Activated T-helper 1 cell treated with anti-CD3 and anti-CD28 coated beads, Interleukin-12 subunit alpha, Interleukin-12 subunit beta, Interleukin-2, Interleukin-4 antibody, amounts not matched to agents 30 ng/mL and 10 ng/mL and 1 ng/mL, durations not matched to agents 14 hours and 24 hours and 36 hours (primary cell): ENCODE measurements at regions not wholly inside any gene's neighbourhood (a gene's known extent, or its start where the extent isn't known, plus 50 kb on each side); places are given as distances from the start of the nearest gene placed in this dataset.

Experiments
- DNase-seq: peaks from one replicate; pipeline ENCODE4 v3.0.0; 2021; ENCODE audit warnings: low spot score
- H3K27ac Mint-ChIP-seq: one replicate; pipeline ENCODE4 v1.8.0; 2021; ENCODE audit warnings: mild to moderate bottlenecking, mixed read lengths
- H3K27me3 Mint-ChIP-seq: one replicate; pipeline ENCODE4 v1.8.0; 2022; ENCODE audit warnings: mild to moderate bottlenecking, moderate library complexity, mixed read lengths; ENCODE audit not compliant: insufficient read depth
- H3K36me3 Mint-ChIP-seq: one replicate; pipeline ENCODE4 v1.8.0; 2021; ENCODE audit warnings: low read depth, mixed read lengths
- H3K4me1 Mint-ChIP-seq: one replicate; pipeline ENCODE4 v1.8.0; 2021; ENCODE audit warnings: low read depth, mixed read lengths
- H3K4me3 Mint-ChIP-seq: one replicate; pipeline ENCODE4 v1.8.0; 2021; ENCODE audit warnings: mild to moderate bottlenecking, moderate library complexity, mixed read lengths
- H3K9me3 Mint-ChIP-seq: one replicate; pipeline ENCODE4 v1.8.0; 2021; ENCODE audit warnings: mixed read lengths
- intact Hi-C: fragments of 100-400 bp; cut with micrococcal nuclease; formaldehyde crosslinking; loops from one replicate; pipeline ENCODE4 v1.15.1; 2024

GRCh38 chr17:68790931-68791330 lies 164.3 kb downstream of the ABCA8 start:
- Mint-ChIP-seq H3K27me3 (peaks cover 21% of the 10 kb centered on the region), H3K4me3 (no peak overlapping the region), H3K27ac (no peak overlapping the region), H3K4me1 (peaks cover 12% of the 10 kb centered on the region), H3K36me3 (no peaks in the 10 kb centered on the region), H3K9me3 (no peaks in the 10 kb centered on the region)
- intact Hi-C loops: no loop called here
- no peak for DNase-seq

GRCh38 chr17:68790492-68790891 lies 164.7 kb downstream of the ABCA8 start:
- peaks cover 21% of the 10 kb centered on the region for H3K27me3 Mint-ChIP-seq
- DNase-seq: no peak
- H3K27ac Mint-ChIP-seq: no peak overlapping the region
- no peaks in the 10 kb centered on the region for H3K36me3 Mint-ChIP-seq
- H3K4me3 Mint-ChIP-seq: no peak overlapping the region
- H3K9me3 Mint-ChIP-seq: no peaks in the 10 kb centered on the region
- H3K4me1 Mint-ChIP-seq: peaks cover 12% of the 10 kb centered on the region
- intact Hi-C loops: no loop called here

- peaks cover 21% of the 10 kb centered on the region for H3K27me3 Mint-ChIP-seq
- no peak overlapping the region for H3K4me3 Mint-ChIP-seq
- no peaks in the 10 kb centered on the region for H3K36me3 Mint-ChIP-seq
- H3K27ac Mint-ChIP-seq: no peak overlapping the region
- DNase-seq: no peak
- intact Hi-C loops: no loop called here
- peaks cover 1% of the 10 kb centered on the region for H3K4me1 Mint-ChIP-seq
- no peaks in the 10 kb centered on the region for H3K9me3 Mint-ChIP-seq
Measured at GRCh38 chr17:68789203-68789962, 165.8 kb downstream of the ABCA8 start.

GRCh38 chr17:68785565-68786486 lies 169.4 kb downstream of the ABCA8 start:
- no peak for DNase-seq
- Mint-ChIP-seq H3K36me3 (no peaks in the 10 kb centered on the region), H3K27me3 (peaks cover 22% of the 10 kb centered on the region), H3K4me1 (no peaks in the 10 kb centered on the region), H3K9me3 (no peaks in the 10 kb centered on the region), H3K4me3 (no peak overlapping the region), H3K27ac (no peak overlapping the region)
- intact Hi-C loops: no loop called here

GRCh38 chr17:68784431-68784830 lies 170.8 kb downstream of the ABCA8 start:
- H3K9me3 Mint-ChIP-seq: no peaks in the 10 kb centered on the region
- H3K27ac Mint-ChIP-seq: no peak overlapping the region
- H3K27me3 Mint-ChIP-seq: peaks cover 16% of the 10 kb centered on the region
- H3K36me3 Mint-ChIP-seq: no peaks in the 10 kb centered on the region
- DNase-seq: no peak
- H3K4me3 Mint-ChIP-seq: no peak overlapping the region
- no peaks in the 10 kb centered on the region for H3K4me1 Mint-ChIP-seq
- intact Hi-C loops: no loop called here

GRCh38 chr17:68783861-68784260 lies 171.3 kb downstream of the ABCA8 start:
- H3K4me1 Mint-ChIP-seq: no peaks in the 10 kb centered on the region
- no peaks in the 10 kb centered on the region for H3K9me3 Mint-ChIP-seq
- intact Hi-C loops: no loop called here
- no peak for DNase-seq
- H3K4me3 Mint-ChIP-seq: no peak overlapping the region
- H3K27me3 Mint-ChIP-seq: peaks cover 18% of the 10 kb centered on the region
- H3K36me3 Mint-ChIP-seq: no peaks in the 10 kb centered on the region
- H3K27ac Mint-ChIP-seq: no peak overlapping the region

GRCh38 chr17:68782789-68783188 lies 172.4 kb downstream of the ABCA8 start:
- H3K27ac Mint-ChIP-seq: no peak overlapping the region
- H3K4me1 Mint-ChIP-seq: no peaks in the 10 kb centered on the region
- intact Hi-C loops: no loop called here
- peaks cover 14% of the 10 kb centered on the region for H3K27me3 Mint-ChIP-seq
- H3K4me3 Mint-ChIP-seq: no peak overlapping the region
- H3K36me3 Mint-ChIP-seq: no peaks in the 10 kb centered on the region
- DNase-seq: no peak
- no peaks in the 10 kb centered on the region for H3K9me3 Mint-ChIP-seq

- Mint-ChIP-seq H3K36me3 (no peaks in the 10 kb centered on the region), H3K27me3 (peaks cover 11% of the 10 kb centered on the region), H3K4me1 (no peaks in the 10 kb centered on the region), H3K27ac (no peak overlapping the region), H3K4me3 (no peak overlapping the region), H3K9me3 (no peaks in the 10 kb centered on the region)
- no peak for DNase-seq
- intact Hi-C loops: no loop called here
Measured at GRCh38 chr17:68780596-68780995, 174.6 kb downstream of the ABCA8 start.

GRCh38 chr17:68778726-68779125 lies 176.5 kb downstream of the ABCA8 start:
- Mint-ChIP-seq H3K4me3 (no peak overlapping the region), H3K27ac (no peak overlapping the region), H3K27me3 (peaks cover 11% of the 10 kb centered on the region), H3K9me3 (no peaks in the 10 kb centered on the region), H3K36me3 (no peaks in the 10 kb centered on the region), H3K4me1 (peaks cover 7% of the 10 kb centered on the region)
- intact Hi-C loops: loop anchor here (10.0 kb wide), 1 partner anchor 746 kb away; no protein-coding TSS in a partner anchor
- no peak for DNase-seq

GRCh38 chr17:68777856-68778694 lies 176.9 kb upstream of the FAM20A start:
- H3K4me3 Mint-ChIP-seq: no peak overlapping the region
- no peaks in the 10 kb centered on the region for H3K36me3 Mint-ChIP-seq
- H3K4me1 Mint-ChIP-seq: peaks cover 7% of the 10 kb centered on the region
- no peak for DNase-seq
- peaks cover 11% of the 10 kb centered on the region for H3K27me3 Mint-ChIP-seq
- H3K9me3 Mint-ChIP-seq: no peaks in the 10 kb centered on the region
- H3K27ac Mint-ChIP-seq: no peak overlapping the region
- intact Hi-C loops: loop anchor here (1.0 to 10.0 kb wide), 3 partner anchors 457 to 747 kb away; no protein-coding TSS in a partner anchor

GRCh38 chr17:68777243-68777855 lies 176.2 kb upstream of the FAM20A start:
- Mint-ChIP-seq H3K9me3 (no peaks in the 10 kb centered on the region), H3K27me3 (peaks cover 11% of the 10 kb centered on the region), H3K4me1 (peaks cover 7% of the 10 kb centered on the region)

GRCh38 chr17:68776451-68776850 lies 175.3 kb upstream of the FAM20A start:
- Mint-ChIP-seq H3K27ac (no peak overlapping the region), H3K27me3 (peaks cover 7% of the 10 kb centered on the region), H3K36me3 (no peaks in the 10 kb centered on the region), H3K4me3 (no peak overlapping the region), H3K4me1 (peaks cover 12% of the 10 kb centered on the region), H3K9me3 (no peaks in the 10 kb centered on the region)
- no peak for DNase-seq
- intact Hi-C loops: loop anchor here (10.0 kb wide), 1 partner anchor 748 kb away; no protein-coding TSS in a partner anchor

More at GRCh38 chr17:68777243-68777855, 176.2 kb upstream of the FAM20A start:
- DNase-seq: no peak
- Mint-ChIP-seq H3K4me3 (no peak overlapping the region), H3K27ac (no peak overlapping the region), H3K36me3 (no peaks in the 10 kb centered on the region)
- intact Hi-C loops: loop anchor here (1.0 to 10.0 kb wide), 3 partner anchors 458 to 747 kb away; no protein-coding TSS in a partner anchor
